ENCODE measurements at regions not wholly inside any gene's neighbourhood (a gene's known extent, or its start where the extent isn't known, plus 50 kb on each side); places are given as distances from the start of the nearest gene placed in this dataset.

DNA sequence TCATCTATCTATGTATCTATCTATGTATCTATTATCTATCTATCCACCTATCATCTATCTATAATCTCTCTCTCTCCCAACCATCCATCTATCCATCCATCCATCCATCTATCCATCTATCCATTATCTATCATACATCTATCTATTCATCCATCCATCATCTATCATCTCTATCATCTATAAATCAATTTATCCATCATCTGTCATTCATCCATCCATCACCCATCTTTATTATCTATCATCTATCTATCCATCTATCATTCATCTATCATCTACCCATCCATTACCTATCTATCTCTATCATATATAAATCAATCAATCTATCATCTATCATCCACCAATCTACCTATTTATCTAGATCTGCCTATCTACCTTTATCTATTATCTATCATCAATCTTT is 69.4 kb upstream of the PPP2R3B start:
- RAD21 ChIA-PET (ENCODE audit: low non-redundant PET in 1 of 2, low total read pairs in 2 of 2, uncharacterized antibody in 2 of 2, unreplicated experiment in 2 of 2), result no interaction called here
- BruUV-seq (replicated peaks), result no TSS peak
- H3K9me3 ChIP-seq (ENCODE audit: control insufficient read depth in 1 of 2, insufficient read depth in 1 of 2, low read depth in 1 of 2, low read length in 2 of 2), result no peaks in the 10 kb centered on the region

More for the DNA sequence above, 69.4 kb upstream of the PPP2R3B start:
- Histone ChIP-seq H3K9me2 (ENCODE audit: insufficient read depth) (no peaks in the 10 kb centered on the region), H3K27ac (ENCODE audit: low read depth, low read length) (no peak overlapping the region), H4K20me1 (ENCODE audit: insufficient read depth) (no peaks in the 10 kb centered on the region), H3K4me3 (replicated peaks in 1 of 2; ENCODE audit: low read depth in 1 of 2, low read length in 2 of 2) (no peak overlapping the region), H2AFZ (ENCODE audit: low read depth, low read length, poor library complexity, severe bottlenecking) (no peak overlapping the region), H3K27me3 (ENCODE audit: insufficient read depth, low read length) (no peaks in the 10 kb centered on the region), H3K9ac (ENCODE audit: low read length) (no peak overlapping the region), H3K36me3 (ENCODE audit: control insufficient read depth in 1 of 2, insufficient read depth in 2 of 2, low read length in 2 of 2) (no peaks in the 10 kb centered on the region), H3K79me2 (ENCODE audit: insufficient read depth, low read length) (no peaks in the 10 kb centered on the region), H3K4me2 (ENCODE audit: low read length) (no peak overlapping the region), H3K4me1 (ENCODE audit: control insufficient read depth in 1 of 2, insufficient read depth in 2 of 2, low read length in 2 of 2) (no peaks in the 10 kb centered on the region)
- no peak for DNase-seq (ENCODE audit: low read depth, low spot score)
- POLR2A ChIA-PET, result no interaction called here
- intact Hi-C loops (cut with micrococcal nuclease), result no loop called here
- TF ChIP-seq MAX (IDR thresholded peaks at IDR 0.05) (no peak), ZFX (IDR thresholded peaks at IDR 0.05) (no peak), EZH2phosphoT487 (IDR thresholded peaks at IDR 0.05; ENCODE audit: borderline replicate concordance) (no peak), CTCF (IDR thresholded peaks at IDR 0.05 in 2 of 3, conservative IDR thresholded peaks at IDR 0.05 in 1 of 3; ENCODE audit: borderline replicate concordance in 1 of 3, insufficient read depth in 1 of 3, low read depth in 2 of 3, low read length in 2 of 3) (no peak), TCF7L2 (IDR thresholded peaks at IDR 0.05; ENCODE audit: borderline replicate concordance, extremely low read depth, insufficient read depth, insufficient read length) (no peak), ELF1 (IDR thresholded peaks at IDR 0.05; ENCODE audit: borderline replicate concordance, low read depth) (no peak), EZH2 (IDR thresholded peaks at IDR 0.05) (no peak), ZNF274 (IDR thresholded peaks at IDR 0.05; ENCODE audit: low read depth, low read length) (no peak), CBX3 (IDR thresholded peaks at IDR 0.05; ENCODE audit: low read depth) (no peak), CEBPB (IDR thresholded peaks at IDR 0.05; ENCODE audit: low read depth) (no peak), EGR1 (IDR thresholded peaks at IDR 0.05; ENCODE audit: low read depth) (no peak), SP1 (IDR thresholded peaks at IDR 0.05; ENCODE audit: low read depth) (no peak)
- CTCF ChIA-PET, result no interaction called here
- ATAC-seq, result no peak
